GM12878 (cell line): ENCODE measurements at regions not wholly inside any gene's neighbourhood (a gene's known extent, or its start where the extent isn't known, plus 50 kb on each side); places are given as distances from the start of the nearest gene placed in this dataset.

Experiments used
- ATAC-seq: fragments of 200-7000 bp; cut with Tn5 transposase; 3 replicates; pipeline ENCODE4 v1.9.1; 2020; ENCODE audit warnings: mild to moderate bottlenecking, moderate library complexity
- BruUV-seq: library from RNA; stranded (reverse); fragments of 400-500 nt; replicated peaks from 2 replicates; lab custom pipeline; 2021; lab: Mats Ljungman, UMichigan
- CTCF ChIA-PET: fragments of 300-600 bp; sonication (Branson Sonifier 250); formaldehyde crosslinking; extraction: SDS; loops from one replicate; lab custom pipeline; 2021; ENCODE audit warnings: inconsistent platforms; lab: Yijun Ruan, JAX
- POLR2A ChIA-PET: fragments of 350-600 bp; formaldehyde crosslinking; extraction: SDS; loops from one replicate; lab custom pipeline; 2021; ENCODE audit warnings: inconsistent platforms; lab: Charles Lee
- RAD21 ChIA-PET: fragments of 300-600 bp; sonication (Branson Sonifier 250); formaldehyde crosslinking; loops from one replicate; lab custom pipeline; 2023; ENCODE audit warnings: antibody characterized with exemption; ENCODE audit not compliant: unreplicated experiment; lab: Charles Lee
- SMC1A ChIA-PET: fragments of 300-600 bp; sonication (Branson Sonifier 250); formaldehyde crosslinking; loops from one replicate; lab custom pipeline; 2023; ENCODE audit not compliant: unreplicated experiment, uncharacterized antibody; lab: Charles Lee
- DNase-seq: peaks from one replicate; pipeline ENCODE4 v3.0.0-alpha.2; 2011; ENCODE audit warnings: low read depth, low spot score
- FAIRE-seq: peaks from 3 replicates; lab custom pipeline; 2011; peaks lifted over from hg19 to GRCh38; lab: Jason Lieb, UNC
- H2AFZ ChIP-seq: 2 replicates; pipeline ENCODE4 v1.6.0; 2011; ENCODE audit warnings: low read depth, low read length, control low read depth; ENCODE audit not compliant: control insufficient read depth
- H3K27ac ChIP-seq: 2 replicates; pipeline ENCODE4 v1.5.1; 2011; ENCODE audit warnings: control low read depth; ENCODE audit not compliant: control insufficient read depth, insufficient read depth
- H3K27me3 ChIP-seq, 2 experiments: replicated peaks in 1 of 2; 2 replicates each; pipeline versions ENCODE4 v1.6.0 to v1.6.1; 2011; ENCODE audit warnings: low read length in 1 of 2; ENCODE audit not compliant: control insufficient read depth in 2 of 2, insufficient read depth in 2 of 2
- H3K36me3 ChIP-seq, 2 experiments: 2 replicates each; pipeline ENCODE4 v1.5.1; 2011; ENCODE audit warnings: low read length in 1 of 2; ENCODE audit not compliant: control insufficient read depth in 2 of 2, insufficient read depth in 2 of 2
- H3K4me1 ChIP-seq: 2 replicates; pipeline ENCODE4 v1.6.1; 2011; ENCODE audit warnings: mild to moderate bottlenecking, low read length, moderate library complexity, mixed read lengths; ENCODE audit not compliant: control insufficient read depth, insufficient read depth
- H3K4me2 ChIP-seq: 2 replicates; pipeline ENCODE4 v1.6.0; 2011; ENCODE audit warnings: control low read depth; ENCODE audit not compliant: control insufficient read depth, insufficient read depth
- H3K4me3 ChIP-seq: fragments of 200-600 bp; sonication (generic); 2 replicates; pipeline ENCODE4 v1.5.1; 2016
- H3K79me2 ChIP-seq: 2 replicates; pipeline ENCODE4 v1.6.0; 2011; ENCODE audit warnings: low read length; ENCODE audit not compliant: control insufficient read depth, insufficient read depth
- H3K9ac ChIP-seq: 2 replicates; pipeline ENCODE4 v1.8.0; 2011; ENCODE audit warnings: low read length, control low read depth, mixed read lengths; ENCODE audit not compliant: control insufficient read depth, insufficient read depth
- H3K9me3 ChIP-seq: replicated peaks from 3 replicates; pipeline ENCODE4 v1.5.1; 2011; ENCODE audit warnings: mild to moderate bottlenecking, low read length; ENCODE audit not compliant: control insufficient read depth, insufficient read depth
- H4K20me1 ChIP-seq: 2 replicates; pipeline ENCODE4 v1.6.0; 2011; ENCODE audit not compliant: control insufficient read depth, insufficient read depth
- BCL11A ChIP-seq: IDR thresholded peaks from 2 replicates; pipeline ENCODE4 v1.6.1; 2011; ENCODE audit warnings: low read depth, low read length
- CHD1 ChIP-seq: IDR thresholded peaks from 2 replicates; pipeline ENCODE4 v1.6.1; 2012; ENCODE audit warnings: low read depth, low read length, improper control_type of control experiment
- DPF2 ChIP-seq: fragments of 450-650 bp; IDR thresholded peaks from 2 replicates; pipeline ENCODE4 v1.6.1; 2017; ENCODE audit warnings: mild to moderate bottlenecking
- EGR1 ChIP-seq, 2 experiments: IDR thresholded peaks; 1 replicate in 1 of 2; 2 replicates in 1 of 2; pipeline ENCODE4 v1.6.1; 2011 to 2012; ENCODE audit warnings: low read depth in 2 of 2, low read length in 2 of 2, borderline replicate concordance in 1 of 2, mild to moderate bottlenecking in 1 of 2, moderate library complexity in 1 of 2
- KLF5 ChIP-seq: fragments of 450-650 bp; IDR thresholded peaks from 2 replicates; pipeline ENCODE4 v1.6.1; 2014; ENCODE audit warnings: mild to moderate bottlenecking; ENCODE audit not compliant: partially characterized antibody
- MEF2B ChIP-seq: fragments of 450-650 bp; IDR thresholded peaks from 2 replicates; pipeline ENCODE4 v1.6.1; 2018; ENCODE audit warnings: mild to moderate bottlenecking, moderate library complexity; ENCODE audit not compliant: partially characterized antibody, poor library complexity, severe bottlenecking
- NFXL1 ChIP-seq: fragments of 450-650 bp; IDR thresholded peaks from 2 replicates; pipeline ENCODE4 v1.6.1; 2017; ENCODE audit warnings: antibody characterized with exemption, mild to moderate bottlenecking, borderline replicate concordance
- PAX5 ChIP-seq: IDR thresholded peaks from 2 replicates; pipeline ENCODE4 v1.6.1; 2011; ENCODE audit warnings: low read depth, low read length, borderline replicate concordance
- RUNX3 ChIP-seq: IDR thresholded peaks from 2 replicates; pipeline ENCODE4 v1.6.1; 2012; ENCODE audit warnings: low read length, inconsistent platforms
- SPI1 ChIP-seq: IDR thresholded peaks from 2 replicates; pipeline ENCODE4 v1.6.1; 2011; ENCODE audit warnings: low read depth, mild to moderate bottlenecking, low read length, moderate library complexity, borderline replicate concordance; ENCODE audit not compliant: insufficient read depth
- TCF7 ChIP-seq: IDR thresholded peaks from 2 replicates; pipeline ENCODE4 v1.6.1; 2014; ENCODE audit warnings: antibody characterized with exemption, borderline replicate concordance
- ZNF217 ChIP-seq: fragments of 450-650 bp; IDR thresholded peaks from 2 replicates; pipeline ENCODE4 v1.6.1; 2017; ENCODE audit warnings: antibody characterized with exemption, mild to moderate bottlenecking
- WGBS: methylation state at CpG from one replicate; pipeline ENCODE4 v1.1.6; 2016; ENCODE audit warnings: low lambda C conversion rate; ENCODE audit not compliant: insufficient replicate concordance, insufficient coverage; ENCODE audit errors: missing lambda C conversion rate; 5-methylcytosine and 5-hydroxymethylcytosine counted together
- in situ Hi-C: fragments of 300-500 bp; cut with MboI; formaldehyde crosslinking; loops from 9 replicates; pipeline ENCODE4 v1.14.3; 2018; ENCODE audit warnings: mixed read lengths
- intact Hi-C: fragments of 100-400 bp; cut with micrococcal nuclease; formaldehyde crosslinking; loops from one replicate; pipeline ENCODE4 v1.14.2; 2022; ENCODE audit not compliant: unreplicated experiment
- TF ChIP-seq, protein P1 (sequence below): fragments of 450-650 bp; IDR thresholded peaks from 2 replicates; pipeline ENCODE4 v1.6.1; 2017; ENCODE audit warnings: low read depth, mild to moderate bottlenecking, moderate library complexity
- TF ChIP-seq, protein P2 (sequence below): fragments of 450-650 bp; IDR thresholded peaks from 2 replicates; pipeline ENCODE4 v1.6.1; 2014; ENCODE audit warnings: mild to moderate bottlenecking

DNA sequence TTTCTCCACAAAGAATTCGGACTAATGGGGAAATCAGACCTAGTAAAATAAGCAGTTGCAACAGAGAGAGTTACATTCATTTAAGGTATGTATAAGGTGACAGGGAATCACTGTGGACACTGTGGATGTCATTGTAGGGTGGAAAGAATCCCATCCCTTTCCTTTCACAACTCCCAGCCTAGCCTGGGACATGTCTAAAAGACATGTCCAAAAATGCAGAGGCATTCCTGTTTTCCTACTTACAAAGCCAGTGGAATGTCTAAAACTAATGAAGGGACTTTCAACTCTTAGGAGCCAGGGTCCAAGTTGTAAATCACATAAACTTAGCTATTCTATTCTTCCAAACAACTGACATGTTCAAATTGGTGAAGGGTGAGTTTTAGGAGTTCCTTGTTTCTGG is 511.0 kb downstream of the PRELID2 start:
- BruUV-seq, result no TSS peak
- intact Hi-C loops, result no loop called here
- no peak overlapping the region for H3K9ac ChIP-seq

DNA sequence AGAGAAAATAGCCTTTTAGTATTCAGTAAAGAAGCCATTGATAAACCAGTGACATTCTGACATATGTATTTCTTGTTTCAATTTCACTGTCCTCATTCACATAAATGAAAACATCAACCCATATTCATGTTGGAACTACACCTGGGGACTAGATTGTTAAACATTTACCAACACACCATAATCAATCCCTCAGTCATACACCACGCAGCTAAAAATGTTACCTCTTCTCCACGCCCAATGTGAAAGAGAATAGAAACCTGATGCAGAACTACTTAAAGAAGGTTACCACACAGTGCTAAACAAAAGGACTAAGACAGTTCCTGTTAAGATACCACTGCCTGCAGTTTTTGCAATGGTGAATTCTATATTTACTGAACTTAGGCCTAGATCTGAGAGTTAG is 518.9 kb downstream of the PRELID2 start:
- no peaks in the 10 kb centered on the region for H3K4me1 ChIP-seq
- no peaks in the 10 kb centered on the region for H4K20me1 ChIP-seq
- ChIA-PET RAD21 (no interaction called here), CTCF (no interaction called here), POLR2A (no interaction called here), SMC1A (no interaction called here)
- H3K4me2 ChIP-seq, result no peak overlapping the region
- H3K27me3 ChIP-seq, result no peaks in the 10 kb centered on the region
- peak; percentile 76 for ATAC-seq
- FAIRE-seq, result no peak
- no peaks in the 10 kb centered on the region for H3K36me3 ChIP-seq
- H3K79me2 ChIP-seq, result no peaks in the 10 kb centered on the region
- 30% methylated on average over 2 of the region's 2 CpGs for WGBS
- H3K9me3 ChIP-seq, result no peaks in the 10 kb centered on the region
- no peak overlapping the region for H3K27ac ChIP-seq
- H3K9ac ChIP-seq, result no peak overlapping the region
- no TSS peak for BruUV-seq
- intact Hi-C loops (no loop called here), in situ Hi-C loops (no loop called here)
- no peak overlapping the region for H2AFZ ChIP-seq
- H3K4me3 ChIP-seq, result no peak overlapping the region
- TF ChIP-seq, protein P1, sequence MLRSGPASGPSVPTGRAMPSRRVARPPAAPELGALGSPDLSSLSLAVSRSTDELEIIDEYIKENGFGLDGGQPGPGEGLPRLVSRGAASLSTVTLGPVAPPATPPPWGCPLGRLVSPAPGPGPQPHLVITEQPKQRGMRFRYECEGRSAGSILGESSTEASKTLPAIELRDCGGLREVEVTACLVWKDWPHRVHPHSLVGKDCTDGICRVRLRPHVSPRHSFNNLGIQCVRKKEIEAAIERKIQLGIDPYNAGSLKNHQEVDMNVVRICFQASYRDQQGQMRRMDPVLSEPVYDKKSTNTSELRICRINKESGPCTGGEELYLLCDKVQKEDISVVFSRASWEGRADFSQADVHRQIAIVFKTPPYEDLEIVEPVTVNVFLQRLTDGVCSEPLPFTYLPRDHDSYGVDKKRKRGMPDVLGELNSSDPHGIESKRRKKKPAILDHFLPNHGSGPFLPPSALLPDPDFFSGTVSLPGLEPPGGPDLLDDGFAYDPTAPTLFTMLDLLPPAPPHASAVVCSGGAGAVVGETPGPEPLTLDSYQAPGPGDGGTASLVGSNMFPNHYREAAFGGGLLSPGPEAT, result no peak
- no peak for TF ChIP-seq TCF7
- no peak for TF ChIP-seq KLF5
- TF ChIP-seq BCL11A, result no peak
- TF ChIP-seq RUNX3, result no peak
- TF ChIP-seq SPI1, result no peak
- no peak for TF ChIP-seq ZNF217
- TF ChIP-seq CHD1, result no peak
- TF ChIP-seq PAX5, result no peak
- TF ChIP-seq MEF2B, result no peak
- TF ChIP-seq, all 136 proteins: peak for 0
- DNase-seq, result peak; percentile 1

More for the DNA sequence above, 511.0 kb downstream of the PRELID2 start:
- H3K4me2 ChIP-seq, result no peak overlapping the region
- no peak for DNase-seq
- no peak for FAIRE-seq
- no peaks in the 10 kb centered on the region for H3K27me3 ChIP-seq
- H4K20me1 ChIP-seq, result no peaks in the 10 kb centered on the region
- WGBS, result 0% methylated on average over 1 of the region's 1 CpG
- H2AFZ ChIP-seq, result no peak overlapping the region
- in situ Hi-C loops, result no loop called here
- no peaks in the 10 kb centered on the region for H3K4me1 ChIP-seq
- ChIA-PET SMC1A (no interaction called here), RAD21 (no interaction called here), POLR2A (no interaction called here), CTCF (no interaction called here)
- H3K27ac ChIP-seq, result no peak overlapping the region
- H3K4me3 ChIP-seq, result no peak overlapping the region
- no peaks in the 10 kb centered on the region for H3K36me3 ChIP-seq
- H3K79me2 ChIP-seq, result no peaks in the 10 kb centered on the region
- no peak for ATAC-seq
- TF ChIP-seq, protein P2, sequence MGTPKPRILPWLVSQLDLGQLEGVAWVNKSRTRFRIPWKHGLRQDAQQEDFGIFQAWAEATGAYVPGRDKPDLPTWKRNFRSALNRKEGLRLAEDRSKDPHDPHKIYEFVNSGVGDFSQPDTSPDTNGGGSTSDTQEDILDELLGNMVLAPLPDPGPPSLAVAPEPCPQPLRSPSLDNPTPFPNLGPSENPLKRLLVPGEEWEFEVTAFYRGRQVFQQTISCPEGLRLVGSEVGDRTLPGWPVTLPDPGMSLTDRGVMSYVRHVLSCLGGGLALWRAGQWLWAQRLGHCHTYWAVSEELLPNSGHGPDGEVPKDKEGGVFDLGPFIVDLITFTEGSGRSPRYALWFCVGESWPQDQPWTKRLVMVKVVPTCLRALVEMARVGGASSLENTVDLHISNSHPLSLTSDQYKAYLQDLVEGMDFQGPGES, result no peak
- TF ChIP-seq NFXL1, result no peak
- no peak for TF ChIP-seq DPF2
- no peak for TF ChIP-seq EGR1 (IDR thresholded peaks at IDR 0.05; ENCODE audit: borderline replicate concordance in 1 of 2, low read depth in 2 of 2, low read length in 2 of 2)
- H3K9me3 ChIP-seq, result no peaks in the 10 kb centered on the region
